GM23248 (cell line): ENCODE measurements at regions not wholly inside any gene's neighbourhood (a gene's known extent, or its start where the extent isn't known, plus 50 kb on each side); places are given as distances from the start of the nearest gene placed in this dataset.

Experiments used
- DNase-seq: peaks from one replicate; pipeline ENCODE4 v3.0.0-alpha.2; 2015
- H2AFZ ChIP-seq: fragments of 200-600 bp; sonication (generic); 2 replicates; pipeline ENCODE4 v1.6.1; 2016; ENCODE audit warnings: antibody characterized with exemption
- H3F3A ChIP-seq: fragments of 200-600 bp; sonication (generic); 2 replicates; pipeline ENCODE4 v1.6.1; 2016; ENCODE audit warnings: mild to moderate bottlenecking, antibody characterized with exemption, mixed run types; ENCODE audit not compliant: insufficient read depth
- H3K27ac ChIP-seq: fragments of 200-600 bp; sonication (generic); 2 replicates; pipeline ENCODE4 v1.5.1; 2016; ENCODE audit warnings: mild to moderate bottlenecking
- H3K27me3 ChIP-seq: fragments of 200-600 bp; sonication (generic); replicated peaks from 2 replicates; pipeline ENCODE4 v1.6.1; 2016; ENCODE audit warnings: mild to moderate bottlenecking; ENCODE audit not compliant: insufficient read depth
- H3K36me3 ChIP-seq: fragments of 200-600 bp; sonication (generic); 2 replicates; pipeline ENCODE4 v1.6.1; 2016; ENCODE audit warnings: low read depth, mild to moderate bottlenecking
- H3K4me1 ChIP-seq: fragments of 200-600 bp; sonication (generic); 2 replicates; pipeline ENCODE4 v1.6.1; 2016; ENCODE audit warnings: mild to moderate bottlenecking; ENCODE audit not compliant: insufficient read depth
- H3K4me2 ChIP-seq: fragments of 200-600 bp; sonication (generic); one replicate; pipeline ENCODE4 v1.6.1; 2016; ENCODE audit warnings: mild to moderate bottlenecking; ENCODE audit not compliant: unreplicated experiment
- H3K4me3 ChIP-seq: fragments of 200-600 bp; sonication (generic); 2 replicates; pipeline ENCODE4 v1.5.1; 2016; ENCODE audit warnings: mild to moderate bottlenecking
- H3K79me2 ChIP-seq: fragments of 200-600 bp; sonication (generic); 2 replicates; pipeline ENCODE4 v1.6.1; 2016; ENCODE audit warnings: mild to moderate bottlenecking; ENCODE audit not compliant: insufficient read depth
- H3K9ac ChIP-seq: fragments of 200-600 bp; sonication (generic); 2 replicates; pipeline ENCODE4 v1.6.1; 2016; ENCODE audit warnings: mild to moderate bottlenecking
- H3K9me2 ChIP-seq: fragments of 200-600 bp; sonication (generic); 2 replicates; pipeline ENCODE4 v1.6.1; 2016; ENCODE audit warnings: mixed run types, mild to moderate bottlenecking, moderate library complexity; ENCODE audit not compliant: insufficient read depth
- H3K9me3 ChIP-seq: fragments of 200-600 bp; sonication (generic); one replicate; pipeline ENCODE4 v1.6.1; 2017; ENCODE audit warnings: low read depth
- H4K20me1 ChIP-seq: fragments of 200-600 bp; sonication (generic); 2 replicates; pipeline ENCODE4 v1.6.0; 2016; ENCODE audit not compliant: insufficient read depth
- EZH2 ChIP-seq: fragments of 200-600 bp; sonication (generic); IDR thresholded peaks from 2 replicates; pipeline ENCODE4 v1.6.1; 2018; ENCODE audit warnings: antibody characterized with exemption, mild to moderate bottlenecking; ENCODE audit not compliant: insufficient read depth, poor library complexity, severe bottlenecking
- EZH2phosphoT487 ChIP-seq: fragments of 200-600 bp; sonication (generic); IDR thresholded peaks from 2 replicates; pipeline ENCODE4 v1.6.1; 2018; ENCODE audit warnings: antibody characterized with exemption, moderate library complexity, mild to moderate bottlenecking, low read depth; ENCODE audit not compliant: insufficient read depth
- WGBS, 2 experiments: methylation state at CpG; one replicate each; pipeline ENCODE4 v1.1.6; 2015 to 2017; ENCODE audit warnings: low lambda C conversion rate in 2 of 2, low coverage in 1 of 2; ENCODE audit errors: missing lambda C conversion rate in 2 of 2; 5-methylcytosine and 5-hydroxymethylcytosine counted together
- in situ Hi-C: fragments of 300-500 bp; cut with MboI; formaldehyde crosslinking; loops from 2 replicates; pipeline ENCODE4 v1.15.0; 2020

- no peaks in the 10 kb centered on the region for H3K4me1 ChIP-seq
- no peak for DNase-seq
- WGBS, 2 experiments, result 20 to 49% methylated on average over 2 of the region's 2 CpGs
- H4K20me1 ChIP-seq, result no peaks in the 10 kb centered on the region
- no peak overlapping the region for H3K4me2 ChIP-seq
- no peak overlapping the region for H3K4me3 ChIP-seq
- TF ChIP-seq EZH2phosphoT487 (no peak), EZH2 (no peak)
- no peaks in the 10 kb centered on the region for H3K9me2 ChIP-seq
- H3F3A ChIP-seq, result no peaks in the 10 kb centered on the region
- H3K36me3 ChIP-seq, result no peaks in the 10 kb centered on the region
- H3K9ac ChIP-seq, result no peak overlapping the region
- H3K9me3 ChIP-seq, result peaks cover 3% of the 10 kb centered on the region
- no peaks in the 10 kb centered on the region for H3K27me3 ChIP-seq
- H3K79me2 ChIP-seq, result no peaks in the 10 kb centered on the region
- no peak overlapping the region for H3K27ac ChIP-seq
- no peak overlapping the region for H2AFZ ChIP-seq
- in situ Hi-C loops, result no loop called here
Observed at GRCh38 chr9:29556746-29557145, 1983.5 kb upstream of the C9orf72 start.

GRCh38 chr9:29564564-29564963, 1991.3 kb upstream of the C9orf72 start:
- in situ Hi-C loops, result no loop called here
- H2AFZ ChIP-seq, result no peak overlapping the region

GRCh38 chr9:29575219-29575618, 2001.9 kb upstream of the C9orf72 start:
- Histone ChIP-seq H3K79me2 (no peaks in the 10 kb centered on the region), H3K27me3 (no peaks in the 10 kb centered on the region), H4K20me1 (no peaks in the 10 kb centered on the region), H3F3A (no peaks in the 10 kb centered on the region), H3K9ac (no peak overlapping the region), H3K4me1 (no peaks in the 10 kb centered on the region), H3K27ac (no peak overlapping the region), H2AFZ (no peak overlapping the region), H3K36me3 (no peaks in the 10 kb centered on the region), H3K9me2 (no peaks in the 10 kb centered on the region), H3K4me3 (no peak overlapping the region), H3K4me2 (no peak overlapping the region), H3K9me3 (no peaks in the 10 kb centered on the region)
- no peak for TF ChIP-seq EZH2
- no peak for TF ChIP-seq EZH2phosphoT487
- in situ Hi-C loops, result no loop called here
- WGBS, 2 experiments, result 4 to 14% methylated on average over 1 of the region's 1 CpG
- no peak for DNase-seq

More at GRCh38 chr9:29564564-29564963, 1991.3 kb upstream of the C9orf72 start:
- Histone ChIP-seq H3K4me3 (no peak overlapping the region), H3K9me3 (no peaks in the 10 kb centered on the region), H3K9ac (no peak overlapping the region), H3K27me3 (no peaks in the 10 kb centered on the region), H3K9me2 (no peaks in the 10 kb centered on the region), H4K20me1 (no peaks in the 10 kb centered on the region), H3F3A (no peaks in the 10 kb centered on the region), H3K79me2 (no peaks in the 10 kb centered on the region), H3K36me3 (no peaks in the 10 kb centered on the region), H3K4me2 (no peak overlapping the region), H3K27ac (no peak overlapping the region), H3K4me1 (no peaks in the 10 kb centered on the region)
- WGBS, 2 experiments, result 14 to 19% methylated on average over 1 of the region's 1 CpG
- TF ChIP-seq EZH2phosphoT487 (no peak), EZH2 (no peak)
- DNase-seq, result no peak

- Histone ChIP-seq H3K79me2 (no peaks in the 10 kb centered on the region), H3K4me1 (no peaks in the 10 kb centered on the region), H3K4me3 (no peak overlapping the region), H3K9ac (no peak overlapping the region), H3K36me3 (no peaks in the 10 kb centered on the region), H3K27me3 (no peaks in the 10 kb centered on the region), H3K4me2 (no peak overlapping the region), H3K9me2 (no peaks in the 10 kb centered on the region), H3F3A (no peaks in the 10 kb centered on the region), H3K27ac (no peak overlapping the region), H2AFZ (no peak overlapping the region), H3K9me3 (no peaks in the 10 kb centered on the region), H4K20me1 (no peaks in the 10 kb centered on the region)
- in situ Hi-C loops, result no loop called here
- 8 to 16% methylated on average over 2 of the region's 2 CpGs for WGBS, 2 experiments
- no peak for DNase-seq
- TF ChIP-seq EZH2, result no peak
- no peak for TF ChIP-seq EZH2phosphoT487
Observed at GRCh38 chr9:29588361-29588760, 2015.1 kb upstream of the C9orf72 start.

- H3F3A ChIP-seq, result no peaks in the 10 kb centered on the region
- H3K9ac ChIP-seq, result no peak overlapping the region
- H3K9me2 ChIP-seq, result 0 out of 2 replicates have a peak, but pooled peaks cover 3% of the 10 kb centered on the region
- WGBS, 2 experiments, result 7 to 17% methylated on average over 2 of the region's 2 CpGs
- TF ChIP-seq EZH2 (no peak), EZH2phosphoT487 (no peak)
- no peak overlapping the region for H3K27ac ChIP-seq
- H3K4me2 ChIP-seq, result no peak overlapping the region
- H3K36me3 ChIP-seq, result no peaks in the 10 kb centered on the region
- no peak for DNase-seq
- no peaks in the 10 kb centered on the region for H3K79me2 ChIP-seq
- H3K27me3 ChIP-seq, result no peaks in the 10 kb centered on the region
- H3K9me3 ChIP-seq, result peaks cover 12% of the 10 kb centered on the region
- no peaks in the 10 kb centered on the region for H3K4me1 ChIP-seq
- in situ Hi-C loops, result no loop called here
- H2AFZ ChIP-seq, result no peak overlapping the region
- H4K20me1 ChIP-seq, result no peaks in the 10 kb centered on the region
- H3K4me3 ChIP-seq, result no peak overlapping the region
Observed at GRCh38 chr9:29609282-29609681, 2036.0 kb upstream of the C9orf72 start.
